ENCODE measurements at regions not wholly inside any gene's neighbourhood (a gene's known extent, or its start where the extent isn't known, plus 50 kb on each side); places are given as distances from the start of the nearest gene placed in this dataset.

DNA sequence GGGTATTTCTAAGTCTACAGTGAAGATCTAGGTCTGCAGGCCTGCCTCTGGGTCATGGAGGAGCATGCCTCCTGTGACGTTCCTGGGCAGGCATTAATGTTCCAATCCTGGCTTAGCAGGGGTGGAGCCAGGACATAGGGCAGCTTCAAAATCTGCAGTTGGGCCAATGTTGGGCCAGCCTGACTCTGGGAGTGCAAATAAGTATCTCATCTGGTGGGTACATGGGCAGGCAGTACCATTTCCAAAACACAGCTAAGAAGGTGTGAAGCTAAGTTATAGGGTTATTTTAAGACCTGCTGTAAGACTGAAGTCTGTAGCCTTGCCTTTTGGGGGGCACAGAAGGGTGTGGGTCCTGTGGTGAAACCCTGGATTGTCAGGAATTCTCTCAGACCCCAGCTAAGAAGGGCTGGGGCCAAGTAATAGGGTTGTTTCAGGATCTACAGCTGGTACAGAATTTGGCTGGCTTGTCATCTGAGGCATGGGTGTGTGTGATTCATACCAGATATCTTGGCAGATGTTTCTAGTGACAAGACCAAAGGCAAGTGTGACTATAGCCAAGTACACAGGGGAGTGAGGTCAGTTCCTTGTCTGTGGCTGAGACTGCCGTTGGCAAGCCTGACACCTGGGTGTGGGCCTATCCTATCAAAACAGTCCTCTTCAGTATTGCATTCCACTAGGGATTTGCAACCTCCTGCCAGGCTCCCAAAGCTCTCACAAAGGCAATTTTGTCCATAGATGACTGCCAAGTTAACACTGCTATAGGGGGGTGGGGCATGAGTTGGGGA lies 468.7 kb upstream of the B3GALT2 start:
- RAD21 ChIA-PET (ENCODE audit: unreplicated experiment) = no interaction called here
- no peak overlapping the region for H3K4me2 ChIP-seq (ENCODE audit: control insufficient read depth, insufficient read depth)
- no TSS peak for BruUV-seq (replicated peaks)
- H3K4me3 ChIP-seq = no peak overlapping the region
- intact Hi-C loops (cut with micrococcal nuclease; ENCODE audit: unreplicated experiment) (no loop called here), in situ Hi-C loops (cut with MboI) (no loop called here)
- CTCF ChIA-PET = no interaction called here
- no peaks in the 10 kb centered on the region for H3K4me1 ChIP-seq (ENCODE audit: control insufficient read depth, insufficient read depth, low read length)
- no peak for FAIRE-seq
- H4K20me1 ChIP-seq (ENCODE audit: control insufficient read depth, insufficient read depth) = no peaks in the 10 kb centered on the region
- TF ChIP-seq RBBP5 (conservative IDR thresholded peaks at IDR 0.05) = no peak
- TF ChIP-seq, protein P1, sequence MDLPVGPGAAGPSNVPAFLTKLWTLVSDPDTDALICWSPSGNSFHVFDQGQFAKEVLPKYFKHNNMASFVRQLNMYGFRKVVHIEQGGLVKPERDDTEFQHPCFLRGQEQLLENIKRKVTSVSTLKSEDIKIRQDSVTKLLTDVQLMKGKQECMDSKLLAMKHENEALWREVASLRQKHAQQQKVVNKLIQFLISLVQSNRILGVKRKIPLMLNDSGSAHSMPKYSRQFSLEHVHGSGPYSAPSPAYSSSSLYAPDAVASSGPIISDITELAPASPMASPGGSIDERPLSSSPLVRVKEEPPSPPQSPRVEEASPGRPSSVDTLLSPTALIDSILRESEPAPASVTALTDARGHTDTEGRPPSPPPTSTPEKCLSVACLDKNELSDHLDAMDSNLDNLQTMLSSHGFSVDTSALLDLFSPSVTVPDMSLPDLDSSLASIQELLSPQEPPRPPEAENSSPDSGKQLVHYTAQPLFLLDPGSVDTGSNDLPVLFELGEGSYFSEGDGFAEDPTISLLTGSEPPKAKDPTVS (IDR thresholded peaks at IDR 0.05; ENCODE audit: low read depth, low read length) = no peak
- TF ChIP-seq, protein P2, sequence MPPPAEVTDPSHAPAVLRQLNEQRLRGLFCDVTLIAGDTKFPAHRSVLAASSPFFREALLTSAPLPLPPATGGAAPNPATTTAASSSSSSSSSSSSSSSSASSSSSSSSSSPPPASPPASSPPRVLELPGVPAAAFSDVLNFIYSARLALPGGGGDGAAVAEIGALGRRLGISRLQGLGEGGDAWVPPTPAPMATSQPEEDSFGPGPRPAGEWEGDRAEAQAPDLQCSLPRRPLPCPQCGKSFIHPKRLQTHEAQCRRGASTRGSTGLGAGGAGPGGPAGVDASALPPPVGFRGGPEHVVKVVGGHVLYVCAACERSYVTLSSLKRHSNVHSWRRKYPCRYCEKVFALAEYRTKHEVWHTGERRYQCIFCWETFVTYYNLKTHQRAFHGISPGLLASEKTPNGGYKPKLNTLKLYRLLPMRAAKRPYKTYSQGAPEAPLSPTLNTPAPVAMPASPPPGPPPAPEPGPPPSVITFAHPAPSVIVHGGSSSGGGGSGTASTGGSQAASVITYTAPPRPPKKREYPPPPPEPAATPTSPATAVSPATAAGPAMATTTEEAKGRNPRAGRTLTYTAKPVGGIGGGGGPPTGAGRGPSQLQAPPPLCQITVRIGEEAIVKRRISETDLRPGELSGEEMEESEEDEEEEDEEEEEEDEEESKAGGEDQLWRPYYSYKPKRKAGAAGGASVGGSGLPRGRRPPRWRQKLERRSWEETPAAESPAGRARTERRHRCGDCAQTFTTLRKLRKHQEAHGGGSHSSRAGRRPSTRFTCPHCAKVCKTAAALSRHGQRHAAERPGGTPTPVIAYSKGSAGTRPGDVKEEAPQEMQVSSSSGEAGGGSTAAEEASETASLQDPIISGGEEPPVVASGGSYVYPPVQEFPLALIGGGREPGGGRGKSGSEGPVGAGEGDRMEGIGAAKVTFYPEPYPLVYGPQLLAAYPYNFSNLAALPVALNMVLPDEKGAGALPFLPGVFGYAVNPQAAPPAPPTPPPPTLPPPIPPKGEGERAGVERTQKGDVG (CRISPR knock-in tag; IDR thresholded peaks at IDR 0.05) = no peak
- TF ChIP-seq, protein P3, sequence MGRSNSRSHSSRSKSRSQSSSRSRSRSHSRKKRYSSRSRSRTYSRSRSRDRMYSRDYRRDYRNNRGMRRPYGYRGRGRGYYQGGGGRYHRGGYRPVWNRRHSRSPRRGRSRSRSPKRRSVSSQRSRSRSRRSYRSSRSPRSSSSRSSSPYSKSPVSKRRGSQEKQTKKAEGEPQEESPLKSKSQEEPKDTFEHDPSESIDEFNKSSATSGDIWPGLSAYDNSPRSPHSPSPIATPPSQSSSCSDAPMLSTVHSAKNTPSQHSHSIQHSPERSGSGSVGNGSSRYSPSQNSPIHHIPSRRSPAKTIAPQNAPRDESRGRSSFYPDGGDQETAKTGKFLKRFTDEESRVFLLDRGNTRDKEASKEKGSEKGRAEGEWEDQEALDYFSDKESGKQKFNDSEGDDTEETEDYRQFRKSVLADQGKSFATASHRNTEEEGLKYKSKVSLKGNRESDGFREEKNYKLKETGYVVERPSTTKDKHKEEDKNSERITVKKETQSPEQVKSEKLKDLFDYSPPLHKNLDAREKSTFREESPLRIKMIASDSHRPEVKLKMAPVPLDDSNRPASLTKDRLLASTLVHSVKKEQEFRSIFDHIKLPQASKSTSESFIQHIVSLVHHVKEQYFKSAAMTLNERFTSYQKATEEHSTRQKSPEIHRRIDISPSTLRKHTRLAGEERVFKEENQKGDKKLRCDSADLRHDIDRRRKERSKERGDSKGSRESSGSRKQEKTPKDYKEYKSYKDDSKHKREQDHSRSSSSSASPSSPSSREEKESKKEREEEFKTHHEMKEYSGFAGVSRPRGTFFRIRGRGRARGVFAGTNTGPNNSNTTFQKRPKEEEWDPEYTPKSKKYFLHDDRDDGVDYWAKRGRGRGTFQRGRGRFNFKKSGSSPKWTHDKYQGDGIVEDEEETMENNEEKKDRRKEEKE (IDR thresholded peaks at IDR 0.05) = no peak
- TF ChIP-seq, protein P4, sequence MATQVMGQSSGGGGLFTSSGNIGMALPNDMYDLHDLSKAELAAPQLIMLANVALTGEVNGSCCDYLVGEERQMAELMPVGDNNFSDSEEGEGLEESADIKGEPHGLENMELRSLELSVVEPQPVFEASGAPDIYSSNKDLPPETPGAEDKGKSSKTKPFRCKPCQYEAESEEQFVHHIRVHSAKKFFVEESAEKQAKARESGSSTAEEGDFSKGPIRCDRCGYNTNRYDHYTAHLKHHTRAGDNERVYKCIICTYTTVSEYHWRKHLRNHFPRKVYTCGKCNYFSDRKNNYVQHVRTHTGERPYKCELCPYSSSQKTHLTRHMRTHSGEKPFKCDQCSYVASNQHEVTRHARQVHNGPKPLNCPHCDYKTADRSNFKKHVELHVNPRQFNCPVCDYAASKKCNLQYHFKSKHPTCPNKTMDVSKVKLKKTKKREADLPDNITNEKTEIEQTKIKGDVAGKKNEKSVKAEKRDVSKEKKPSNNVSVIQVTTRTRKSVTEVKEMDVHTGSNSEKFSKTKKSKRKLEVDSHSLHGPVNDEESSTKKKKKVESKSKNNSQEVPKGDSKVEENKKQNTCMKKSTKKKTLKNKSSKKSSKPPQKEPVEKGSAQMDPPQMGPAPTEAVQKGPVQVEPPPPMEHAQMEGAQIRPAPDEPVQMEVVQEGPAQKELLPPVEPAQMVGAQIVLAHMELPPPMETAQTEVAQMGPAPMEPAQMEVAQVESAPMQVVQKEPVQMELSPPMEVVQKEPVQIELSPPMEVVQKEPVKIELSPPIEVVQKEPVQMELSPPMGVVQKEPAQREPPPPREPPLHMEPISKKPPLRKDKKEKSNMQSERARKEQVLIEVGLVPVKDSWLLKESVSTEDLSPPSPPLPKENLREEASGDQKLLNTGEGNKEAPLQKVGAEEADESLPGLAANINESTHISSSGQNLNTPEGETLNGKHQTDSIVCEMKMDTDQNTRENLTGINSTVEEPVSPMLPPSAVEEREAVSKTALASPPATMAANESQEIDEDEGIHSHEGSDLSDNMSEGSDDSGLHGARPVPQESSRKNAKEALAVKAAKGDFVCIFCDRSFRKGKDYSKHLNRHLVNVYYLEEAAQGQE (IDR thresholded peaks at IDR 0.05; ENCODE audit: low read depth, low read length) = no peak
- no peak overlapping the region for H3K9ac ChIP-seq (ENCODE audit: control insufficient read depth, insufficient read depth, low read length)
- SMC1A ChIA-PET (ENCODE audit: uncharacterized antibody, unreplicated experiment) = interaction anchor here (0.7 kb wide), 1 partner anchor 136 kb away, joined by 3 read pairs; no protein-coding TSS in a partner anchor
- no peak for ATAC-seq
- H3K36me3 ChIP-seq (ENCODE audit: control insufficient read depth in 2 of 2, insufficient read depth in 2 of 2, low read length in 1 of 2) = no peaks in the 10 kb centered on the region
- no peak for DNase-seq (ENCODE audit: low read depth, low spot score)
- POLR2A ChIA-PET = no interaction called here
- H3K27me3 ChIP-seq (replicated peaks in 1 of 2; ENCODE audit: control insufficient read depth in 2 of 2, insufficient read depth in 2 of 2, low read length in 1 of 2) = no peaks in the 10 kb centered on the region
- no peak overlapping the region for H2AFZ ChIP-seq (ENCODE audit: control insufficient read depth, low read depth, low read length)
- H3K9me3 ChIP-seq (replicated peaks; ENCODE audit: control insufficient read depth, insufficient read depth, low read length) = no peaks in the 10 kb centered on the region
- H3K79me2 ChIP-seq (ENCODE audit: control insufficient read depth, insufficient read depth, low read length) = no peaks in the 10 kb centered on the region
- WGBS (ENCODE audit: insufficient coverage, insufficient replicate concordance, low lambda C conversion rate, missing lambda C conversion rate) = 36% methylated on average over 2 of the region's 2 CpGs
- no peak overlapping the region for H3K27ac ChIP-seq (ENCODE audit: control insufficient read depth, insufficient read depth)
